Uterus (tissue), 2 donors: ENCODE measurements at regions not wholly inside any gene's neighbourhood (a gene's known extent, or its start where the extent isn't known, plus 50 kb on each side); places are given as distances from the start of the nearest gene placed in this dataset.

Experiments
- POLR2A ChIP-seq, 2 donors: fragments of 450-650 bp; IDR thresholded peaks; one replicate each; pipeline ENCODE4 v1.6.1; 2016; ENCODE audit warnings: antibody characterized with exemption in 2 of 2, mild to moderate bottlenecking in 1 of 2, moderate library complexity in 1 of 2
- TF ChIP-seq, protein P1 (sequence below), 4 experiments: fragments of 200-600 bp in 2 of 4; fragments of 450-650 bp in 2 of 4; sonication (generic) in 2 of 4; IDR thresholded peaks; one replicate each; pipeline ENCODE4 v1.5.1; 2016 to 2019; ENCODE audit warnings: antibody characterized with exemption in 4 of 4, mild to moderate bottlenecking in 2 of 4, moderate library complexity in 1 of 4

DNA sequence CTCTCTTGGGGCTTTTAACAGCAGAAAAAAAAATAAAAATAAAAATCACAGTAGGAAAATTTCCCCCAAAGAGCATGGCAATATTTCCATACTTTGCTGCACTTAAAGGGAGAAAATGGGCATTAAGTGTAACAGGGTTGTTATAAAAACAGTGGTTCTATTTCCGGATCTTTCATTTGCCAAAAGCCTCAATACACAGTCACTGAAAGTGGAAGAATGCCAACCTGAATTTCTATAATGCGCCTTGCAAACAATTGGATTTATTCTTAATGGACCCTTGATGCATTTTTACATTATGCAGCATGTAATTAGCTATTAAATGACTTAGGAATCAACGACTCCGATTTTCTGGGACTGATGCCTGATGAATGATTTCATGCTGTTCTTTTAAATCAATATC, 127.6 kb upstream of the NANOS1 start:
- TF ChIP-seq, protein P1, sequence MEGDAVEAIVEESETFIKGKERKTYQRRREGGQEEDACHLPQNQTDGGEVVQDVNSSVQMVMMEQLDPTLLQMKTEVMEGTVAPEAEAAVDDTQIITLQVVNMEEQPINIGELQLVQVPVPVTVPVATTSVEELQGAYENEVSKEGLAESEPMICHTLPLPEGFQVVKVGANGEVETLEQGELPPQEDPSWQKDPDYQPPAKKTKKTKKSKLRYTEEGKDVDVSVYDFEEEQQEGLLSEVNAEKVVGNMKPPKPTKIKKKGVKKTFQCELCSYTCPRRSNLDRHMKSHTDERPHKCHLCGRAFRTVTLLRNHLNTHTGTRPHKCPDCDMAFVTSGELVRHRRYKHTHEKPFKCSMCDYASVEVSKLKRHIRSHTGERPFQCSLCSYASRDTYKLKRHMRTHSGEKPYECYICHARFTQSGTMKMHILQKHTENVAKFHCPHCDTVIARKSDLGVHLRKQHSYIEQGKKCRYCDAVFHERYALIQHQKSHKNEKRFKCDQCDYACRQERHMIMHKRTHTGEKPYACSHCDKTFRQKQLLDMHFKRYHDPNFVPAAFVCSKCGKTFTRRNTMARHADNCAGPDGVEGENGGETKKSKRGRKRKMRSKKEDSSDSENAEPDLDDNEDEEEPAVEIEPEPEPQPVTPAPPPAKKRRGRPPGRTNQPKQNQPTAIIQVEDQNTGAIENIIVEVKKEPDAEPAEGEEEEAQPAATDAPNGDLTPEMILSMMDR (IDR thresholded peaks at IDR 0.05): no peak
- no peak for TF ChIP-seq POLR2A (IDR thresholded peaks at IDR 0.05)
